ENCODE measurements at regions not wholly inside any gene's neighbourhood (a gene's known extent, or its start where the extent isn't known, plus 50 kb on each side); places are given as distances from the start of the nearest gene placed in this dataset.

- no peak overlapping the region for H3K4me3 ChIP-seq (ENCODE audit: low read depth, low read length)
- H3K4me1 ChIP-seq (ENCODE audit: control insufficient read depth, insufficient read depth, low read length): no peaks in the 10 kb centered on the region
- CTCF ChIA-PET: interaction anchor here (0.6 kb wide), 1 partner anchor 1436 kb away, joined by 3 read pairs; no protein-coding TSS in a partner anchor
- H3K9me3 ChIP-seq (ENCODE audit: control insufficient read depth, insufficient read depth, low read depth, low read length): no peaks in the 10 kb centered on the region
- no peaks in the 10 kb centered on the region for H3K36me3 ChIP-seq (ENCODE audit: control insufficient read depth in 2 of 2, insufficient read depth in 1 of 2, low read length in 2 of 2)
- no peak for TF ChIP-seq ZNF791 (tag by site-specific recombination; IDR thresholded peaks at IDR 0.05)
- TF ChIP-seq ZNF488 (tag by site-specific recombination; IDR thresholded peaks at IDR 0.05): no peak
- no peak for TF ChIP-seq ZBTB6 (tag by site-specific recombination; IDR thresholded peaks at IDR 0.05)
- TF ChIP-seq ZNF335 (tag by site-specific recombination; conservative IDR thresholded peaks at IDR 0.05): no peak
- TF ChIP-seq KLF1 (tag by site-specific recombination; IDR thresholded peaks at IDR 0.05): no peak
- no peak for TF ChIP-seq ZNF221 (tag by site-specific recombination; IDR thresholded peaks at IDR 0.05; ENCODE audit: borderline replicate concordance)
- no peak for TF ChIP-seq ZFP69B (tag by site-specific recombination; IDR thresholded peaks at IDR 0.05)
- TF ChIP-seq GLIS2 (tag by site-specific recombination; IDR thresholded peaks at IDR 0.05): no peak
- TF ChIP-seq KLF17 (tag by site-specific recombination; IDR thresholded peaks at IDR 0.05): no peak
- no peak for TF ChIP-seq TSHZ1 (tag by site-specific recombination; IDR thresholded peaks at IDR 0.05; ENCODE audit: borderline replicate concordance)
- no peak for TF ChIP-seq ZNF148 (tag by site-specific recombination; IDR thresholded peaks at IDR 0.05; ENCODE audit: borderline replicate concordance)
- no peak for TF ChIP-seq ZNF580 (tag by site-specific recombination; IDR thresholded peaks at IDR 0.05)
- TF ChIP-seq ZNF677 (tag by site-specific recombination; IDR thresholded peaks at IDR 0.05): no peak
- TF ChIP-seq HIC1 (tag by site-specific recombination; IDR thresholded peaks at IDR 0.05): no peak
- no peak for TF ChIP-seq ZXDB (tag by site-specific recombination; IDR thresholded peaks at IDR 0.05)
- no peak for TF ChIP-seq ZNF248 (tag by site-specific recombination; IDR thresholded peaks at IDR 0.05)
- no peak for TF ChIP-seq ZBTB20 (tag by site-specific recombination; IDR thresholded peaks at IDR 0.05)
- no peak for TF ChIP-seq WT1 (tag by site-specific recombination; IDR thresholded peaks at IDR 0.05)
- no peak for TF ChIP-seq REPIN1 (tag by site-specific recombination; IDR thresholded peaks at IDR 0.05; ENCODE audit: low read depth)
- TF ChIP-seq ZNF341 (tag by site-specific recombination; IDR thresholded peaks at IDR 0.05; ENCODE audit: low read depth): no peak
- POLR2A ChIA-PET: no interaction called here
- no peak overlapping the region for H3K27ac ChIP-seq (ENCODE audit: extremely low read depth, low read depth, low read length)
These were observed 1435.2 kb downstream of the REEP3 start for GRCh38 chr10:64956441-64956840.
